ENCODE measurements at regions not wholly inside any gene's neighbourhood (a gene's known extent, or its start where the extent isn't known, plus 50 kb on each side); places are given as distances from the start of the nearest gene placed in this dataset.

DNA sequence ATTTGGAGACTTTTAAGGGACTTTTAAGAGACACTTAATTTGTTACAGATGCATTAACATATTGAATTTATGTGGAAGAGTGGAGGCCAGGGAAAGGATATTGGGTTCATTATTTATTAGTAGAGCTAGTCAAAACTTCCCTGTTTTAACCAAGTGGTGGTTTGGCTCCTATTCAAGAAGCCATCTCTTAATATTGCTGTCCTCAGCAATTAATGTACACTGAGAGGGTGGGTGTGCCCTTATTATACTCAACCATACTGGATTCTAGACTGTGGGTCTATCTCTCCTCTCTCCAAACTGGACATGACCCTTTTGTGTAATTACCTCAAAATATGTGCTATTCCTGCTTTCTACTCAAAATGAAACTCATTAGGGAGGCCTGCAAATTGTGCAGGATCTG lies 398.7 kb upstream of the DDHD1 start:
- H3K4me1 ChIP-seq (ENCODE audit: control insufficient read depth in 2 of 2, insufficient read depth in 2 of 2, low read length in 2 of 2): no peaks in the 10 kb centered on the region
- no peaks in the 10 kb centered on the region for H3K4me1 Mint-ChIP-seq
- H3K27ac Mint-ChIP-seq: no peak overlapping the region
- no peak overlapping the region for H3K4me3 Mint-ChIP-seq
- no peak overlapping the region for H3K4me3 ChIP-seq (ENCODE audit: low read length)
- no peak for ATAC-seq
- H3K27ac ChIP-seq (ENCODE audit: low read depth, low read length): no peak overlapping the region
- no peaks in the 10 kb centered on the region for H3K27me3 ChIP-seq (ENCODE audit: control insufficient read depth in 2 of 2, insufficient read depth in 2 of 2, low read length in 2 of 2)
- no peak for DNase-seq
- H3K9me3 Mint-ChIP-seq: peaks cover 0 to 3% (median 0%) of the 10 kb centered on the region in 11 donors
- H3K27me3 Mint-ChIP-seq: peaks cover 0 to 6% (median 0%) of the 10 kb centered on the region in 5 donors
- no peaks in the 10 kb centered on the region for H3K9me3 ChIP-seq (ENCODE audit: control insufficient read depth in 2 of 3, low read length in 3 of 3)
- no peaks in the 10 kb centered on the region for H3K36me3 Mint-ChIP-seq
- H3K36me3 ChIP-seq (ENCODE audit: control insufficient read depth in 2 of 3, insufficient read depth in 3 of 3, low read length in 3 of 3): no peaks in the 10 kb centered on the region
- intact Hi-C loops (cut with micrococcal nuclease): no loop called here
- ChIA-PET POLR2A (no interaction called here), CTCF (no interaction called here)

DNA sequence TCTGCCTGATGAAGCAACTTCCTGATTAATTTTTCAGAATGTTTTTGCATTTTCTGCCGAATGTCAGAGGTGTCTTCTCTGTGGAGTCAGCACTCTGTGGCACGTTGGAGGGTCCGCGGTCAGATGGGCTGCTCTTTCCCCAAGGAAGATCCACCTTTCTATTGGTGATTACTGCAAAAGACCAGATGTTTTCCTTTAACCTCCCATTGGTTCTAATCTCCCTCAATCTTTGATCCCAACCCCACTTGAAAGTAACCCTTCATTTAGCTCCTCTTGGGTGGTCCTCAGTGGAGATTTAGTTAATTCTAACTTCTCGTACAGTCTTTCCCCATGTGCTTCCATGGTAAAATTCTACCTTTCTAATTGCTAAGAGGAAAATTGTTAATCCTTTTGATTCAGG lies 397.7 kb upstream of the DDHD1 start:
- no peaks in the 10 kb centered on the region for H3K36me3 ChIP-seq (ENCODE audit: control insufficient read depth in 2 of 3, insufficient read depth in 3 of 3, low read length in 3 of 3)
- H3K4me1 ChIP-seq (ENCODE audit: control insufficient read depth in 2 of 2, insufficient read depth in 2 of 2, low read length in 2 of 2): no peaks in the 10 kb centered on the region
- ChIA-PET POLR2A (no interaction called here), CTCF (no interaction called here)
- Mint-ChIP-seq H3K36me3 (no peaks in the 10 kb centered on the region), H3K9me3 (peaks cover 0 to 3% (median 0%) of the 10 kb centered on the region in 11 donors), H3K4me3 (no peak overlapping the region), H3K4me1 (no peaks in the 10 kb centered on the region), H3K27ac (no peak overlapping the region), H3K27me3 (peaks cover 0 to 6% (median 0%) of the 10 kb centered on the region in 5 donors)
- no peak for ATAC-seq
- DNase-seq: no peak
- H3K27me3 ChIP-seq (ENCODE audit: control insufficient read depth in 2 of 2, insufficient read depth in 2 of 2, low read length in 2 of 2): no peaks in the 10 kb centered on the region
- no peaks in the 10 kb centered on the region for H3K9me3 ChIP-seq (ENCODE audit: control insufficient read depth in 2 of 3, low read length in 3 of 3)
- no peak overlapping the region for H3K27ac ChIP-seq (ENCODE audit: low read depth, low read length)
- intact Hi-C loops (cut with micrococcal nuclease): no loop called here
- no peak overlapping the region for H3K4me3 ChIP-seq (ENCODE audit: low read length)

DNA sequence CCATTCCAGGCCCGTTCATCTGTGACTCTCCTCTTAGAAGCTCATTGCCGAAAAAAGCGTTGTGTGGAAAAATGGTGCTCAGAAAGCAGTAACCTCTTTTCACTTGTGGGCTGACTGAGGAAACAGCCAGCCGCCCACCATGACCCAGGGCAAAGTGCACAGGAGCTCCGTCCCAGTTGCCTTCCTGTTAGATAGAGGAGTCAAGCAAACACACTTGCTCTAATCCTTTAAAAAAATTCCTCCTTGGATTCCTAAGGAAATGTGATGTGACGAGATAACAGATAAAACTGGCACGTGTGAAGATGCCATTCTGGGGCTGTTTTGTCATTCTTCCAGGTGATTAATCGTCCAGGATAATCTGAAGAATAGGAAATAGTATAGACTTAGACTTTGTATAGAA lies 396.8 kb upstream of the DDHD1 start:
- Mint-ChIP-seq H3K27me3 (peaks cover 0 to 6% (median 0%) of the 10 kb centered on the region in 5 donors), H3K36me3 (no peaks in the 10 kb centered on the region), H3K4me1 (no peaks in the 10 kb centered on the region), H3K9me3 (peaks cover 0 to 3% (median 0%) of the 10 kb centered on the region in 11 donors), H3K27ac (no peak overlapping the region), H3K4me3 (no peak overlapping the region)
- Histone ChIP-seq H3K4me3 (ENCODE audit: low read length) (no peak overlapping the region), H3K9me3 (ENCODE audit: control insufficient read depth in 2 of 3, low read length in 3 of 3) (no peaks in the 10 kb centered on the region), H3K27me3 (ENCODE audit: control insufficient read depth in 2 of 2, insufficient read depth in 2 of 2, low read length in 2 of 2) (no peaks in the 10 kb centered on the region), H3K36me3 (ENCODE audit: control insufficient read depth in 2 of 3, insufficient read depth in 3 of 3, low read length in 3 of 3) (no peaks in the 10 kb centered on the region), H3K27ac (ENCODE audit: low read depth, low read length) (no peak overlapping the region), H3K4me1 (ENCODE audit: control insufficient read depth in 2 of 2, insufficient read depth in 2 of 2, low read length in 2 of 2) (no peaks in the 10 kb centered on the region)
- ChIA-PET POLR2A (no interaction called here), CTCF (no interaction called here)
- ATAC-seq: no peak
- no peak for DNase-seq
- intact Hi-C loops (cut with micrococcal nuclease): no loop called here

DNA sequence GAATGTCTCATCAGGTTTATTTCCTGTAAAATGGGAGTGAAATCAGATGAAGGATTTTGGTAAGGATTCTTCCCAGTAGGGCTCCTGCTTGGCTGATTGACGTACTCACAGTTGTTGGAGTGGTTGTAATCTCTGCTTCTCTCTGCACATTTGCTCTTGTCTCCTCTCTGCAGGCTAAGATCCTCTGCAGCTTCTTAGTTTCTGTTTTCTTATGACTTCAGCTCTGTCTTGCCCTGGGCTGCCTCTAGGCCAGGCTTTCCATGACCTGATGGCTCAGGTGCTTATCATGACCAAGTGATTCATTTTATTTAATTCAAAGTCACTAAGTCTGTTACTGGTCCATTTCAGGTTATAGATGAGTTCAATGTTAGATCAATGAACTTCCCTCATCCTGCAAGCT lies 394.5 kb upstream of the DDHD1 start:
- no peak for ATAC-seq
- Mint-ChIP-seq H3K36me3 (no peaks in the 10 kb centered on the region), H3K27ac (no peak overlapping the region), H3K4me1 (no peaks in the 10 kb centered on the region), H3K9me3 (peaks cover 0 to 3% (median 0%) of the 10 kb centered on the region in 11 donors), H3K27me3 (peaks cover 0 to 6% (median 2%) of the 10 kb centered on the region in 5 donors), H3K4me3 (no peak overlapping the region)
- no peaks in the 10 kb centered on the region for H3K36me3 ChIP-seq (ENCODE audit: control insufficient read depth in 2 of 3, insufficient read depth in 3 of 3, low read length in 3 of 3)
- H3K9me3 ChIP-seq (ENCODE audit: control insufficient read depth in 2 of 3, low read length in 3 of 3): no peaks in the 10 kb centered on the region
- POLR2A ChIA-PET: no interaction called here
- no peaks in the 10 kb centered on the region for H3K4me1 ChIP-seq (ENCODE audit: control insufficient read depth in 2 of 2, insufficient read depth in 2 of 2, low read length in 2 of 2)
- CTCF ChIA-PET: no interaction called here
- intact Hi-C loops (cut with micrococcal nuclease): no loop called here
- H3K4me3 ChIP-seq (ENCODE audit: low read length): no peak overlapping the region
- no peak overlapping the region for H3K27ac ChIP-seq (ENCODE audit: low read depth, low read length)
- DNase-seq: no peak
- no peaks in the 10 kb centered on the region for H3K27me3 ChIP-seq (ENCODE audit: control insufficient read depth in 2 of 2, insufficient read depth in 2 of 2, low read length in 2 of 2)

DNA sequence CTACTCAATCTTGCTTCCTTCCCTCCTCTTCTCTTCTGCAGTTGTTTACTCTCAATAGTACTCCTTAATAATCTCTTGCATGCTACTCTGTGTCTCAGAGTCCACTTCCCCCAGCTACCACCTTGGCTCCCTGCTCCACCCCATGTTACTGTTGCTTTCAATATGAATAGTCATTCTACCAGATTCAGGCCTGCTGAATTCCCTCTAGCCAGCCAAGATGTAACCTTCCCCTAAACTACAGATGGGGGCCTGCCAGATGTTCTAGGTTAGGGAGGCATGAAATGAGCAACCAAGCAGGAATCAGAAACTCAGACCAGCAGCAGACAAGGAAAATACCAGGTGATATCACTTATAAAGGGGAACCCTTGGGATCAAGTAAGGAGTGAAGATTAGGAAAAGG lies 392.1 kb upstream of the DDHD1 start:
- Histone ChIP-seq H3K4me1 (ENCODE audit: control insufficient read depth in 2 of 2, insufficient read depth in 2 of 2, low read length in 2 of 2) (no peaks in the 10 kb centered on the region), H3K4me3 (ENCODE audit: low read length) (no peak overlapping the region), H3K27me3 (ENCODE audit: control insufficient read depth in 2 of 2, insufficient read depth in 2 of 2, low read length in 2 of 2) (no peaks in the 10 kb centered on the region), H3K9me3 (ENCODE audit: control insufficient read depth in 2 of 3, low read length in 3 of 3) (no peaks in the 10 kb centered on the region), H3K27ac (ENCODE audit: low read depth, low read length) (no peak overlapping the region), H3K36me3 (ENCODE audit: control insufficient read depth in 2 of 3, insufficient read depth in 3 of 3, low read length in 3 of 3) (no peaks in the 10 kb centered on the region)
- Mint-ChIP-seq H3K4me1 (no peaks in the 10 kb centered on the region), H3K36me3 (no peaks in the 10 kb centered on the region), H3K27me3 (peaks cover 0 to 6% (median 4%) of the 10 kb centered on the region in 5 donors), H3K9me3 (peaks cover 0 to 3% (median 0%) of the 10 kb centered on the region in 11 donors), H3K27ac (no peak overlapping the region), H3K4me3 (no peak overlapping the region)
- no peak for DNase-seq
- CTCF ChIA-PET: no interaction called here
- intact Hi-C loops (cut with micrococcal nuclease): no loop called here
- POLR2A ChIA-PET: no interaction called here
- no peak for ATAC-seq

DNA sequence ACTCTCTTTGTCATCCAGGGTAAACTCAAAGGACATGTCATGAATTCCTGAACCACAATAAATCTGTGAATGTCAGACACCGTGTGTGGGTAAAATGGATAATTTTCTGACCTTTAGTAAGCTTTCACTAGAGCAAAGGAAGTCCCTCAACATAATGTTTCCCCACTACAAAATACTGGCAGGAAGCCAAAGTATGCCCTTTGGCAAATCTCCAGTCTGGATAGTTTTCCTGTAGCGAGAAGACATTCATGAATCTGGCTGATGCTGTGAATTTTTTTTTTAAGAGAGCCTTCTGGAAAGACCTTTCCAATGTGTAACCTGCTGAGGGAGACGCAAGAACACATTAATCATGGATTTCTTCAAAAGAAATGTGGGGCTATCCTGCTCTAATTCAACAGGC lies 389.6 kb upstream of the DDHD1 start:
- Mint-ChIP-seq H3K9me3 (no peaks in the 10 kb centered on the region), H3K27ac (no peak overlapping the region), H3K4me3 (no peak overlapping the region), H3K36me3 (no peaks in the 10 kb centered on the region), H3K27me3 (peaks cover 3 to 7% (median 4%) of the 10 kb centered on the region in 5 donors), H3K4me1 (no peaks in the 10 kb centered on the region)
- ATAC-seq (no peak), DNase-seq (no peak)
- Histone ChIP-seq H3K36me3 (ENCODE audit: control insufficient read depth in 2 of 3, insufficient read depth in 3 of 3, low read length in 3 of 3) (no peaks in the 10 kb centered on the region), H3K4me1 (ENCODE audit: control insufficient read depth in 2 of 2, insufficient read depth in 2 of 2, low read length in 2 of 2) (no peaks in the 10 kb centered on the region), H3K27ac (ENCODE audit: low read depth, low read length) (no peak overlapping the region), H3K27me3 (ENCODE audit: control insufficient read depth in 2 of 2, insufficient read depth in 2 of 2, low read length in 2 of 2) (no peaks in the 10 kb centered on the region), H3K9me3 (ENCODE audit: control insufficient read depth in 2 of 3, low read length in 3 of 3) (no peaks in the 10 kb centered on the region), H3K4me3 (ENCODE audit: low read length) (no peak overlapping the region)
- ChIA-PET POLR2A (no interaction called here), CTCF (no interaction called here)
- intact Hi-C loops (cut with micrococcal nuclease): no loop called here

DNA sequence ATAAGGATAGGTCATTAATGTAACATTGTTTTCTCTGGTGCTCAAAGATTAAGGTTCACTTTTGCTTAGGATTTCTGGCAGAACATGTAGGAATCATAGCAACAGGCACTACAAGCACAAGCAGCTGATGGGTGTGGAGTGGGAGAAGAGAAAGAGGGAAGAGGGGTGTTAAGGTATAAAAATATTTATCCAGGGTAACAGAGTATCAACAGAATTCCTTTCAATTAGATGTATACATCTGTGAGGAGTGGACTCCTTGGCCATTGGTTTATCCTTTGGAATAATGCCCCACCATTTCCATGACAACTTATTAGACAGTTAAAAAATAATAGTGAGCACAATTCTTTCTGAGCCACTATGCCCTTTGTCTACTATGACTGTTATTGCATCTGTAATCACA lies 388.3 kb upstream of the DDHD1 start:
- H3K27me3 ChIP-seq (ENCODE audit: control insufficient read depth in 2 of 2, insufficient read depth in 2 of 2, low read length in 2 of 2): no peaks in the 10 kb centered on the region
- H3K27ac Mint-ChIP-seq: no peak overlapping the region
- no peak overlapping the region for H3K27ac ChIP-seq (ENCODE audit: low read depth, low read length)
- H3K4me1 ChIP-seq (ENCODE audit: control insufficient read depth in 2 of 2, insufficient read depth in 2 of 2, low read length in 2 of 2): no peaks in the 10 kb centered on the region
- intact Hi-C loops (cut with micrococcal nuclease): no loop called here
- H3K27me3 Mint-ChIP-seq: peaks cover 0 to 9% (median 4%) of the 10 kb centered on the region in 5 donors
- no peak for ATAC-seq
- ChIA-PET POLR2A (no interaction called here), CTCF (no interaction called here)
- no peak for DNase-seq
- no peak overlapping the region for H3K4me3 ChIP-seq (ENCODE audit: low read length)
- H3K9me3 Mint-ChIP-seq: no peaks in the 10 kb centered on the region
- no peaks in the 10 kb centered on the region for H3K9me3 ChIP-seq (ENCODE audit: control insufficient read depth in 2 of 3, low read length in 3 of 3)
- H3K36me3 ChIP-seq (ENCODE audit: control insufficient read depth in 2 of 3, insufficient read depth in 3 of 3, low read length in 3 of 3): no peaks in the 10 kb centered on the region
- H3K4me1 Mint-ChIP-seq: no peaks in the 10 kb centered on the region
- H3K36me3 Mint-ChIP-seq: no peaks in the 10 kb centered on the region
- H3K4me3 Mint-ChIP-seq: no peak overlapping the region
